ENCODE measurements at regions not wholly inside any gene's neighbourhood (a gene's known extent, or its start where the extent isn't known, plus 50 kb on each side); places are given as distances from the start of the nearest gene placed in this dataset.

GRCh38 chr10:131749767-131750142, 151.1 kb upstream of the PPP2R2D start:
- no peak for TF ChIP-seq CTCF (IDR thresholded peaks at IDR 0.05)
- TF ChIP-seq POLR2AphosphoS5 (IDR thresholded peaks at IDR 0.05): no peak
